ENCODE measurements at regions not wholly inside any gene's neighbourhood (a gene's known extent, or its start where the extent isn't known, plus 50 kb on each side); places are given as distances from the start of the nearest gene placed in this dataset.

GRCh38 chr20:22324505-22324904 is 259.9 kb downstream of the FOXA2 start:
- Histone ChIP-seq H3K27me3 (ENCODE audit: control insufficient read depth, insufficient read depth, low read length, poor library complexity, severe bottlenecking) (no peaks in the 10 kb centered on the region), H3K4me3 (ENCODE audit: insufficient read depth, low read depth, low read length) (no peak overlapping the region), H3K9me3 (ENCODE audit: control insufficient read depth, low read length) (no peaks in the 10 kb centered on the region), H3K27ac (ENCODE audit: insufficient read depth, low read depth, low read length, poor library complexity, severe bottlenecking) (no peak overlapping the region), H3K4me1 (ENCODE audit: control insufficient read depth, insufficient read depth, low read length) (no peaks in the 10 kb centered on the region), H3K36me3 (ENCODE audit: control insufficient read depth, insufficient read depth, low read length) (no peaks in the 10 kb centered on the region)
- WGBS, 2 experiments = 93 to 98% methylated on average over 2 of the region's 2 CpGs

GRCh38 chr20:22322513-22322912 is 261.9 kb downstream of the FOXA2 start:
- H3K4me3 ChIP-seq (ENCODE audit: insufficient read depth, low read depth, low read length) = no peak overlapping the region
- H3K27ac ChIP-seq (ENCODE audit: insufficient read depth, low read depth, low read length, poor library complexity, severe bottlenecking) = no peak overlapping the region
- H3K27me3 ChIP-seq (ENCODE audit: control insufficient read depth, insufficient read depth, low read length, poor library complexity, severe bottlenecking) = no peaks in the 10 kb centered on the region
- H3K9me3 ChIP-seq (ENCODE audit: control insufficient read depth, low read length) = no peaks in the 10 kb centered on the region
- no peaks in the 10 kb centered on the region for H3K36me3 ChIP-seq (ENCODE audit: control insufficient read depth, insufficient read depth, low read length)
- 46 to 50% methylated on average over 2 of the region's 2 CpGs for WGBS, 2 experiments
- no peaks in the 10 kb centered on the region for H3K4me1 ChIP-seq (ENCODE audit: control insufficient read depth, insufficient read depth, low read length)

- Histone ChIP-seq H3K36me3 (ENCODE audit: control insufficient read depth, insufficient read depth, low read length) (no peaks in the 10 kb centered on the region), H3K4me1 (ENCODE audit: control insufficient read depth, insufficient read depth, low read length) (no peaks in the 10 kb centered on the region), H3K9me3 (ENCODE audit: control insufficient read depth, low read length) (no peaks in the 10 kb centered on the region), H3K27me3 (ENCODE audit: control insufficient read depth, insufficient read depth, low read length, poor library complexity, severe bottlenecking) (no peaks in the 10 kb centered on the region), H3K27ac (ENCODE audit: insufficient read depth, low read depth, low read length, poor library complexity, severe bottlenecking) (no peak overlapping the region), H3K4me3 (ENCODE audit: insufficient read depth, low read depth, low read length) (no peak overlapping the region)
- WGBS, 2 experiments = 86 to 91% methylated on average over 1 of the region's 1 CpG
Measured at GRCh38 chr20:22321191-22321590, 263.2 kb downstream of the FOXA2 start.

GRCh38 chr20:22320245-22320915 is 264.0 kb downstream of the FOXA2 start:
- H3K27me3 ChIP-seq (ENCODE audit: control insufficient read depth, insufficient read depth, low read length, poor library complexity, severe bottlenecking) = no peaks in the 10 kb centered on the region
- WGBS, 2 experiments = 96 to 99% methylated on average over 3 of the region's 3 CpGs
- H3K36me3 ChIP-seq (ENCODE audit: control insufficient read depth, insufficient read depth, low read length) = no peaks in the 10 kb centered on the region
- no peaks in the 10 kb centered on the region for H3K9me3 ChIP-seq (ENCODE audit: control insufficient read depth, low read length)
- H3K4me3 ChIP-seq (ENCODE audit: insufficient read depth, low read depth, low read length) = no peak overlapping the region
- no peaks in the 10 kb centered on the region for H3K4me1 ChIP-seq (ENCODE audit: control insufficient read depth, insufficient read depth, low read length)
- no peak overlapping the region for H3K27ac ChIP-seq (ENCODE audit: insufficient read depth, low read depth, low read length, poor library complexity, severe bottlenecking)

GRCh38 chr20:22315771-22316170 is 268.6 kb downstream of the FOXA2 start:
- Histone ChIP-seq H3K4me1 (ENCODE audit: control insufficient read depth, insufficient read depth, low read length) (no peaks in the 10 kb centered on the region), H3K27ac (ENCODE audit: insufficient read depth, low read depth, low read length, poor library complexity, severe bottlenecking) (no peak overlapping the region), H3K27me3 (ENCODE audit: control insufficient read depth, insufficient read depth, low read length, poor library complexity, severe bottlenecking) (no peaks in the 10 kb centered on the region), H3K36me3 (ENCODE audit: control insufficient read depth, insufficient read depth, low read length) (no peaks in the 10 kb centered on the region), H3K4me3 (ENCODE audit: insufficient read depth, low read depth, low read length) (no peak overlapping the region), H3K9me3 (ENCODE audit: control insufficient read depth, low read length) (no peaks in the 10 kb centered on the region)
- 85 to 88% methylated on average over 5 of the region's 5 CpGs for WGBS, 2 experiments

- Histone ChIP-seq H3K27ac (ENCODE audit: insufficient read depth, low read depth, low read length, poor library complexity, severe bottlenecking) (no peak overlapping the region), H3K27me3 (ENCODE audit: control insufficient read depth, insufficient read depth, low read length, poor library complexity, severe bottlenecking) (no peaks in the 10 kb centered on the region), H3K4me1 (ENCODE audit: control insufficient read depth, insufficient read depth, low read length) (no peaks in the 10 kb centered on the region), H3K9me3 (ENCODE audit: control insufficient read depth, low read length) (no peaks in the 10 kb centered on the region), H3K4me3 (ENCODE audit: insufficient read depth, low read depth, low read length) (no peak overlapping the region), H3K36me3 (ENCODE audit: control insufficient read depth, insufficient read depth, low read length) (no peaks in the 10 kb centered on the region)
- WGBS, 2 experiments = 93 to 94% methylated on average over 2 of the region's 2 CpGs
Measured at GRCh38 chr20:22315073-22315472, 269.3 kb downstream of the FOXA2 start.

- Histone ChIP-seq H3K36me3 (ENCODE audit: control insufficient read depth, insufficient read depth, low read length) (no peaks in the 10 kb centered on the region), H3K27ac (ENCODE audit: insufficient read depth, low read depth, low read length, poor library complexity, severe bottlenecking) (no peak overlapping the region), H3K4me1 (ENCODE audit: control insufficient read depth, insufficient read depth, low read length) (no peaks in the 10 kb centered on the region), H3K4me3 (ENCODE audit: insufficient read depth, low read depth, low read length) (no peak overlapping the region), H3K9me3 (ENCODE audit: control insufficient read depth, low read length) (no peaks in the 10 kb centered on the region), H3K27me3 (ENCODE audit: control insufficient read depth, insufficient read depth, low read length, poor library complexity, severe bottlenecking) (no peaks in the 10 kb centered on the region)
- WGBS, 2 experiments = 6 to 7% methylated on average over 6 of the region's 6 CpGs
Measured at GRCh38 chr20:22312744-22313346, 271.5 kb downstream of the FOXA2 start.

- Histone ChIP-seq H3K27ac (ENCODE audit: insufficient read depth, low read depth, low read length, poor library complexity, severe bottlenecking) (no peak overlapping the region), H3K36me3 (ENCODE audit: control insufficient read depth, insufficient read depth, low read length) (no peaks in the 10 kb centered on the region), H3K9me3 (ENCODE audit: control insufficient read depth, low read length) (no peaks in the 10 kb centered on the region), H3K4me1 (ENCODE audit: control insufficient read depth, insufficient read depth, low read length) (peaks cover 5% of the 10 kb centered on the region), H3K4me3 (ENCODE audit: insufficient read depth, low read depth, low read length) (no peak overlapping the region), H3K27me3 (ENCODE audit: control insufficient read depth, insufficient read depth, low read length, poor library complexity, severe bottlenecking) (no peaks in the 10 kb centered on the region)
- WGBS, 2 experiments = no CpG with 5 or more reads among the region's 1 CpG
Measured at GRCh38 chr20:22308934-22309333, 275.4 kb downstream of the FOXA2 start.

- H3K4me1 ChIP-seq (ENCODE audit: control insufficient read depth, insufficient read depth, low read length) = peaks cover 5% of the 10 kb centered on the region
- H3K27ac ChIP-seq (ENCODE audit: insufficient read depth, low read depth, low read length, poor library complexity, severe bottlenecking) = no peak overlapping the region
- no peak overlapping the region for H3K4me3 ChIP-seq (ENCODE audit: insufficient read depth, low read depth, low read length)
- no peaks in the 10 kb centered on the region for H3K9me3 ChIP-seq (ENCODE audit: control insufficient read depth, low read length)
- WGBS, 2 experiments = 57 to 88% methylated on average over 1 of the region's 1 CpG
- H3K27me3 ChIP-seq (ENCODE audit: control insufficient read depth, insufficient read depth, low read length, poor library complexity, severe bottlenecking) = no peaks in the 10 kb centered on the region
- no peaks in the 10 kb centered on the region for H3K36me3 ChIP-seq (ENCODE audit: control insufficient read depth, insufficient read depth, low read length)
Measured at GRCh38 chr20:22307409-22307808, 277.0 kb downstream of the FOXA2 start.

GRCh38 chr20:22305381-22305780 is 279.0 kb downstream of the FOXA2 start:
- Histone ChIP-seq H3K27me3 (ENCODE audit: control insufficient read depth, insufficient read depth, low read length, poor library complexity, severe bottlenecking) (no peaks in the 10 kb centered on the region), H3K4me1 (ENCODE audit: control insufficient read depth, insufficient read depth, low read length) (peaks cover 5% of the 10 kb centered on the region), H3K27ac (ENCODE audit: insufficient read depth, low read depth, low read length, poor library complexity, severe bottlenecking) (no peak overlapping the region), H3K4me3 (ENCODE audit: insufficient read depth, low read depth, low read length) (no peak overlapping the region), H3K36me3 (ENCODE audit: control insufficient read depth, insufficient read depth, low read length) (no peaks in the 10 kb centered on the region), H3K9me3 (ENCODE audit: control insufficient read depth, low read length) (no peaks in the 10 kb centered on the region)
- WGBS, 2 experiments = 83 to 89% methylated on average over 2 of the region's 2 CpGs

Measured in ectodermal cell (in vitro differentiated cells).